ENCODE measurements at regions not wholly inside any gene's neighbourhood (a gene's known extent, or its start where the extent isn't known, plus 50 kb on each side); places are given as distances from the start of the nearest gene placed in this dataset.

GRCh38 chr2:22822835-22823234 is 562.1 kb upstream of the KLHL29 start:
- Mint-ChIP-seq H3K4me1 (ENCODE audit: low read depth) (no peaks in the 10 kb centered on the region), H3K27ac (no peak overlapping the region), H3K27me3 (no peaks in the 10 kb centered on the region), H3K9me3 (peaks cover 7% of the 10 kb centered on the region), H3K4me3 (no peak overlapping the region), H3K36me3 (ENCODE audit: low read depth) (no peaks in the 10 kb centered on the region)
- DNase-seq = no peak

- H3K4me1 Mint-ChIP-seq (ENCODE audit: low read depth) = no peaks in the 10 kb centered on the region
- no peak for DNase-seq
- peaks cover 5% of the 10 kb centered on the region for H3K9me3 Mint-ChIP-seq
- H3K36me3 Mint-ChIP-seq (ENCODE audit: low read depth) = no peaks in the 10 kb centered on the region
- no peaks in the 10 kb centered on the region for H3K27me3 Mint-ChIP-seq
- no peak overlapping the region for H3K4me3 Mint-ChIP-seq
- H3K27ac Mint-ChIP-seq = no peak overlapping the region
Measured at GRCh38 chr2:22824618-22825017, 560.4 kb upstream of the KLHL29 start.

GRCh38 chr2:22826703-22827102 is 558.3 kb upstream of the KLHL29 start:
- peaks cover 3% of the 10 kb centered on the region for H3K9me3 Mint-ChIP-seq
- H3K4me3 Mint-ChIP-seq = no peak overlapping the region
- H3K36me3 Mint-ChIP-seq (ENCODE audit: low read depth) = no peaks in the 10 kb centered on the region
- H3K4me1 Mint-ChIP-seq (ENCODE audit: low read depth) = no peaks in the 10 kb centered on the region
- no peaks in the 10 kb centered on the region for H3K27me3 Mint-ChIP-seq
- DNase-seq = no peak
- no peak overlapping the region for H3K27ac Mint-ChIP-seq

- DNase-seq = no peak
- Mint-ChIP-seq H3K27ac (no peak overlapping the region), H3K27me3 (no peaks in the 10 kb centered on the region), H3K4me3 (no peak overlapping the region), H3K36me3 (ENCODE audit: low read depth) (no peaks in the 10 kb centered on the region), H3K9me3 (peaks cover 3% of the 10 kb centered on the region), H3K4me1 (ENCODE audit: low read depth) (no peaks in the 10 kb centered on the region)
Measured at GRCh38 chr2:22829791-22830190, 555.2 kb upstream of the KLHL29 start.

GRCh38 chr2:22832196-22832595 is 552.8 kb upstream of the KLHL29 start:
- Mint-ChIP-seq H3K4me3 (no peak overlapping the region), H3K9me3 (no peaks in the 10 kb centered on the region), H3K4me1 (ENCODE audit: low read depth) (no peaks in the 10 kb centered on the region), H3K27me3 (no peaks in the 10 kb centered on the region), H3K36me3 (ENCODE audit: low read depth) (no peaks in the 10 kb centered on the region), H3K27ac (no peak overlapping the region)
- no peak for DNase-seq

- H3K4me1 Mint-ChIP-seq (ENCODE audit: low read depth) = no peaks in the 10 kb centered on the region
- no peak for DNase-seq
- no peak overlapping the region for H3K27ac Mint-ChIP-seq
- no peaks in the 10 kb centered on the region for H3K36me3 Mint-ChIP-seq (ENCODE audit: low read depth)
- H3K9me3 Mint-ChIP-seq = no peaks in the 10 kb centered on the region
- H3K4me3 Mint-ChIP-seq = no peak overlapping the region
- no peaks in the 10 kb centered on the region for H3K27me3 Mint-ChIP-seq
Measured at GRCh38 chr2:22838461-22838860, 546.5 kb upstream of the KLHL29 start.

- Mint-ChIP-seq H3K9me3 (no peaks in the 10 kb centered on the region), H3K4me1 (ENCODE audit: low read depth) (no peaks in the 10 kb centered on the region), H3K27me3 (no peaks in the 10 kb centered on the region), H3K4me3 (no peak overlapping the region), H3K36me3 (ENCODE audit: low read depth) (no peaks in the 10 kb centered on the region), H3K27ac (no peak overlapping the region)
- no peak for DNase-seq
Measured at GRCh38 chr2:22842205-22842869, 542.6 kb upstream of the KLHL29 start.

GRCh38 chr2:22843919-22844537 is 541.0 kb upstream of the KLHL29 start:
- no peak for DNase-seq
- Mint-ChIP-seq H3K9me3 (no peaks in the 10 kb centered on the region), H3K36me3 (ENCODE audit: low read depth) (no peaks in the 10 kb centered on the region), H3K4me1 (ENCODE audit: low read depth) (no peaks in the 10 kb centered on the region), H3K27ac (no peak overlapping the region), H3K27me3 (no peaks in the 10 kb centered on the region), H3K4me3 (no peak overlapping the region)

GRCh38 chr2:22850310-22850709 is 534.7 kb upstream of the KLHL29 start:
- no peaks in the 10 kb centered on the region for H3K36me3 Mint-ChIP-seq (ENCODE audit: low read depth)
- H3K9me3 Mint-ChIP-seq = peaks cover 2% of the 10 kb centered on the region
- H3K4me1 Mint-ChIP-seq (ENCODE audit: low read depth) = no peaks in the 10 kb centered on the region
- no peak overlapping the region for H3K27ac Mint-ChIP-seq
- no peak for DNase-seq
- H3K4me3 Mint-ChIP-seq = no peak overlapping the region
- no peaks in the 10 kb centered on the region for H3K27me3 Mint-ChIP-seq

- Mint-ChIP-seq H3K27ac (no peak overlapping the region), H3K9me3 (peaks cover 13% of the 10 kb centered on the region), H3K36me3 (ENCODE audit: low read depth) (no peaks in the 10 kb centered on the region), H3K4me1 (ENCODE audit: low read depth) (no peaks in the 10 kb centered on the region), H3K4me3 (no peak overlapping the region), H3K27me3 (no peaks in the 10 kb centered on the region)
- DNase-seq = no peak
Measured at GRCh38 chr2:22854588-22854987, 530.4 kb upstream of the KLHL29 start.

GRCh38 chr2:22855081-22855480 is 529.9 kb upstream of the KLHL29 start:
- no peaks in the 10 kb centered on the region for H3K27me3 Mint-ChIP-seq
- H3K4me3 Mint-ChIP-seq = no peak overlapping the region
- H3K9me3 Mint-ChIP-seq = peaks cover 13% of the 10 kb centered on the region
- H3K4me1 Mint-ChIP-seq (ENCODE audit: low read depth) = no peaks in the 10 kb centered on the region
- no peak for DNase-seq
- no peaks in the 10 kb centered on the region for H3K36me3 Mint-ChIP-seq (ENCODE audit: low read depth)
- no peak overlapping the region for H3K27ac Mint-ChIP-seq

- no peak for DNase-seq
- H3K36me3 Mint-ChIP-seq (ENCODE audit: low read depth) = no peaks in the 10 kb centered on the region
- peaks cover 13% of the 10 kb centered on the region for H3K9me3 Mint-ChIP-seq
- no peaks in the 10 kb centered on the region for H3K4me1 Mint-ChIP-seq (ENCODE audit: low read depth)
- no peak overlapping the region for H3K4me3 Mint-ChIP-seq
- H3K27me3 Mint-ChIP-seq = no peaks in the 10 kb centered on the region
- no peak overlapping the region for H3K27ac Mint-ChIP-seq
Measured at GRCh38 chr2:22855761-22856184, 529.2 kb upstream of the KLHL29 start.

- DNase-seq = no peak
- Mint-ChIP-seq H3K9me3 (no peaks in the 10 kb centered on the region), H3K27ac (no peak overlapping the region), H3K36me3 (ENCODE audit: low read depth) (no peaks in the 10 kb centered on the region), H3K27me3 (no peaks in the 10 kb centered on the region), H3K4me3 (no peak overlapping the region), H3K4me1 (ENCODE audit: low read depth) (no peaks in the 10 kb centered on the region)
Measured at GRCh38 chr2:22867973-22868372, 517.0 kb upstream of the KLHL29 start.

GRCh38 chr2:22878121-22878520 is 506.9 kb upstream of the KLHL29 start:
- H3K36me3 Mint-ChIP-seq (ENCODE audit: low read depth) = no peaks in the 10 kb centered on the region
- no peak overlapping the region for H3K27ac Mint-ChIP-seq
- H3K4me1 Mint-ChIP-seq (ENCODE audit: low read depth) = no peaks in the 10 kb centered on the region
- H3K9me3 Mint-ChIP-seq = no peaks in the 10 kb centered on the region
- H3K27me3 Mint-ChIP-seq = no peaks in the 10 kb centered on the region
- no peak overlapping the region for H3K4me3 Mint-ChIP-seq
- DNase-seq = no peak

- Mint-ChIP-seq H3K4me1 (ENCODE audit: low read depth) (no peaks in the 10 kb centered on the region), H3K36me3 (ENCODE audit: low read depth) (no peaks in the 10 kb centered on the region), H3K27ac (no peak overlapping the region), H3K9me3 (no peaks in the 10 kb centered on the region), H3K4me3 (no peak overlapping the region), H3K27me3 (no peaks in the 10 kb centered on the region)
- no peak for DNase-seq
Measured at GRCh38 chr2:22879009-22879863, 505.7 kb upstream of the KLHL29 start.

Measured in activated T-cell treated with anti-CD3 and anti-CD28 coated beads, Interleukin-2, amount 50 U/mL, for 24 hours (primary cell).